ENCODE measurements at regions not wholly inside any gene's neighbourhood (a gene's known extent, or its start where the extent isn't known, plus 50 kb on each side); places are given as distances from the start of the nearest gene placed in this dataset.
A peak's percentile ranks its signal among the peaks of the same experiment; 100 is the strongest.

GRCh38 chr5:98453296-98453695 is 320.2 kb upstream of the RGMB start:
- no peak for DNase-seq (ENCODE audit: extremely low read depth, low read depth)
- TF ChIP-seq CTCF (IDR thresholded peaks at IDR 0.05; ENCODE audit: low read depth, low read length), result no peak

GRCh38 chr5:98454407-98454806 is 319.1 kb upstream of the RGMB start:
- no peak for TF ChIP-seq CTCF (IDR thresholded peaks at IDR 0.05; ENCODE audit: low read depth, low read length)
- no peak for DNase-seq (ENCODE audit: extremely low read depth, low read depth)

- peak; percentile 62 for TF ChIP-seq CTCF (IDR thresholded peaks at IDR 0.05; ENCODE audit: low read depth, low read length)
- DNase-seq (ENCODE audit: extremely low read depth, low read depth), result peak; percentile 86
Observed at GRCh38 chr5:98454904-98455303, 318.6 kb upstream of the RGMB start.

GRCh38 chr5:98455665-98456064 is 317.8 kb upstream of the RGMB start:
- DNase-seq (ENCODE audit: extremely low read depth, low read depth), result no peak
- TF ChIP-seq CTCF (IDR thresholded peaks at IDR 0.05; ENCODE audit: low read depth, low read length), result no peak

GRCh38 chr5:98458004-98458403 is 315.5 kb upstream of the RGMB start:
- TF ChIP-seq CTCF (IDR thresholded peaks at IDR 0.05; ENCODE audit: low read depth, low read length), result no peak

GRCh38 chr5:98458726-98459125 is 314.7 kb upstream of the RGMB start:
- no peak for DNase-seq (ENCODE audit: extremely low read depth, low read depth)
- no peak for TF ChIP-seq CTCF (IDR thresholded peaks at IDR 0.05; ENCODE audit: low read depth, low read length)

More at GRCh38 chr5:98458004-98458403, 315.5 kb upstream of the RGMB start:
- DNase-seq (ENCODE audit: extremely low read depth, low read depth), result no peak

- no peak for DNase-seq (ENCODE audit: extremely low read depth, low read depth)
- no peak for TF ChIP-seq CTCF (IDR thresholded peaks at IDR 0.05; ENCODE audit: low read depth, low read length)
Observed at GRCh38 chr5:98460536-98460935, 312.9 kb upstream of the RGMB start.

All from AG09319 (cell line).